ENCODE measurements at regions not wholly inside any gene's neighbourhood (a gene's known extent, or its start where the extent isn't known, plus 50 kb on each side); places are given as distances from the start of the nearest gene placed in this dataset.

DNA sequence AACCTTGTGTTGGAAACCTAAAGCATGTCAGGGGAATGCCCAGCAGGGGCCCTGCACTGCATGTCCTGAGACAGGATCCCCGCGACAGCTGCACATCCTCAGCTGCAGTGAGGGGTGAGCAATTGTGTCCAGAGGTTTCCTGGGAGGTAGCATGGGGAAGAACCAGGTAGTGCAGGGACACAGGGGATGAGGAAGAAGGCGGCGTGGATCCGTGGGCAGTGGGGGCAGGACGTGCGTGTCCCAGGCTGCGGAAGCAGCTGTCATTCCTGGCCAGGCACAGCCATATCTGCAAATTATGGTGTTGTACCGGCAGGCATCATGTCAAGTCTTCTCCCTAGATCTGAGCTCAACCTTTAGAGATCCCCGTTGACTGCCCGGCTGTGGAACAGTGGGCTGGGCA is 238.2 kb upstream of the MYT1L start:
- DNase-seq (ENCODE audit: low read depth): no peak
- TF ChIP-seq, protein P1, sequence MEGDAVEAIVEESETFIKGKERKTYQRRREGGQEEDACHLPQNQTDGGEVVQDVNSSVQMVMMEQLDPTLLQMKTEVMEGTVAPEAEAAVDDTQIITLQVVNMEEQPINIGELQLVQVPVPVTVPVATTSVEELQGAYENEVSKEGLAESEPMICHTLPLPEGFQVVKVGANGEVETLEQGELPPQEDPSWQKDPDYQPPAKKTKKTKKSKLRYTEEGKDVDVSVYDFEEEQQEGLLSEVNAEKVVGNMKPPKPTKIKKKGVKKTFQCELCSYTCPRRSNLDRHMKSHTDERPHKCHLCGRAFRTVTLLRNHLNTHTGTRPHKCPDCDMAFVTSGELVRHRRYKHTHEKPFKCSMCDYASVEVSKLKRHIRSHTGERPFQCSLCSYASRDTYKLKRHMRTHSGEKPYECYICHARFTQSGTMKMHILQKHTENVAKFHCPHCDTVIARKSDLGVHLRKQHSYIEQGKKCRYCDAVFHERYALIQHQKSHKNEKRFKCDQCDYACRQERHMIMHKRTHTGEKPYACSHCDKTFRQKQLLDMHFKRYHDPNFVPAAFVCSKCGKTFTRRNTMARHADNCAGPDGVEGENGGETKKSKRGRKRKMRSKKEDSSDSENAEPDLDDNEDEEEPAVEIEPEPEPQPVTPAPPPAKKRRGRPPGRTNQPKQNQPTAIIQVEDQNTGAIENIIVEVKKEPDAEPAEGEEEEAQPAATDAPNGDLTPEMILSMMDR (IDR thresholded peaks at IDR 0.05; ENCODE audit: insufficient read depth, low read depth, low read length): no peak
- POLR2A ChIA-PET: no interaction called here
- Histone ChIP-seq H3K4me3 (ENCODE audit: low read depth, low read length) (no peak overlapping the region), H3K36me3 (ENCODE audit: control insufficient read depth, insufficient read depth, low read length) (no peaks in the 10 kb centered on the region), H3K27me3 (ENCODE audit: control insufficient read depth, insufficient read depth, low read length) (no peaks in the 10 kb centered on the region)
- CTCF ChIA-PET: no interaction called here

DNA sequence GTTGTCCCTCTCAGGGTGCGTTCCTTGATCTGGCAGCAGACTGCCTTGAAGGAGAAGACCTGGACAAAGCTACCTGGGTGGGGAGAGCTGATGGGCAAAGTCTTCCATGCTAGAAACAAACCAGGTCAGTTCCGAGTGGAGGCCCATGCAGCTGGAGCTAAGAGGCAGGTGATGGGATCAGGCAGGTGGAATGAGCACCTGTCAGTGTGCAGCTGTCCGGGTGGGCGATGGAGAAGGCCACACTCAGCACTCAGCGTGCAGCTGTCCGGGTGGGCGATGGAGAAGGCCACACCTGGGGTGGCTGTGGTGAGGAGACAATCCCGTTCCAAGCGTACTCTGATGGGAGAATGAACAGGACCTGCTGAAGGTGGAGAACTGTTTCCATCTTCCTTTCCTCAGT is 237.3 kb upstream of the MYT1L start:
- DNase-seq (ENCODE audit: low read depth): no peak
- Histone ChIP-seq H3K4me3 (ENCODE audit: low read depth, low read length) (no peak overlapping the region), H3K27me3 (ENCODE audit: control insufficient read depth, insufficient read depth, low read length) (no peaks in the 10 kb centered on the region), H3K36me3 (ENCODE audit: control insufficient read depth, insufficient read depth, low read length) (no peaks in the 10 kb centered on the region)
- POLR2A ChIA-PET: no interaction called here
- CTCF ChIA-PET: no interaction called here
- TF ChIP-seq, protein P1 (IDR thresholded peaks at IDR 0.05; ENCODE audit: insufficient read depth, low read depth, low read length): no peak

DNA sequence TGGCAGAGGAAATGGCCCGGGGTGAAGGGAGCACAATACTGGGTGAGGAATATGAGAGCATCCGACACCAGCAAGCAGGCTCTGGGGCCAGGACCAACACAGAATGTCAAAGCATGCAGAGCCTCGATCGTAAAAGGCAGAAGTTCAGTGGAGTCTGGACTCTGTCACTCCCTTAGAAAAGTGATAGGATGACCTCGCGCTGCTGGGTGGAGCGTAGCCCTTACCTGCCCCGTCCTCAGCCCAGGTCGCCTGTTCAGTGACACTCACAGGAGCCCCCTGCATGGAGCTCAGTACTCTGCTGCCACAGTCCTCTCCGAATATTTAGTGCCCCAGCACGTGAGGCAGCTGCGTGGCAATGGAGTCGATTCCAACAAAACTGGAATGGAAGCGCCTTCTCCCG is 236.7 kb upstream of the MYT1L start:
- Histone ChIP-seq H3K4me3 (ENCODE audit: low read depth, low read length) (no peak overlapping the region), H3K36me3 (ENCODE audit: control insufficient read depth, insufficient read depth, low read length) (no peaks in the 10 kb centered on the region), H3K27me3 (ENCODE audit: control insufficient read depth, insufficient read depth, low read length) (no peaks in the 10 kb centered on the region)
- TF ChIP-seq, protein P1 (IDR thresholded peaks at IDR 0.05; ENCODE audit: insufficient read depth, low read depth, low read length): no peak
- CTCF ChIA-PET: no interaction called here
- DNase-seq (ENCODE audit: low read depth): no peak
- POLR2A ChIA-PET: no interaction called here

DNA sequence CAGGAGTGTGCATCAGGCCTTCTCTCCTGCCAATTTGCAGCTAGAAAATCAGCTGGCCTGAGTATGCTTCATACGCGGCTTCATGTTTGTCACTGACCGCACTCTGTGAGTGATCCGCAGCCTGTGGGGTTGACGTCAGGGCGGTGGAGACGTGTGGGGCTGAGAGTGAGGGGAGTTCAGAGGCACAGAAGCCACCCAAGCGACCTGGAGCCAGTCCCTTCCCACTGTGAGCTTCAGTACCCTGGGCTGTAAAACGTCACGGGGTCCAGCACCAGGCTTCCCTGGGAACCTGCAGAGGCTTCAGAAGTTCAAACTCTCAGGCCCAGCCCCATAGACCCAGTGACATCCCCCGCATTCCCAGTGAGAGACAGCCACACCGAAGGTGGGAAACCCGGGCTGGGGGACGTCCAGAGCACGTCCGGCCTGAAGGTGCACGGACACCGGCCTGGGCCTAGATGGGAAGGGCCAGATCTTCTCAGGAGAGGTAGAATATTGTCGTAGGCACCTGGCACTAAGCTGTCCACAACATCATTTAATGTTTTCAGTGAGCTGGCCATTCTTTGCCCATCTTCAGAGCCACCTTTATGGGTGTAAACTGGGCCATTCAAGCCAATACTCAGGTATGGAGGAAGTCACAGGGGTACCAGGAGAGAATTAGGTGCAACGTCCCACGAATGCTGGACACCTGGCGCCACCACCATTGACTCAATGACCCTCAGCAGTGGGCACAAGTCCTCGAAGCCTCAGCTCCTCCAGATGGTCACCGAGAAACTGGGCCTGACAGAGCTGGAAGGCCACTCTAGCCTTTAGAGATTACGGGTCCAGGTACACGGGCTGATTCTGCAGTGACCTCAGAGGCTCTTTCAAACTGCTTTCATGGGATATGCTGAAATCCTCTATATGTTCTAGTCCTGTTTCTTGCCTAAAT is 235.6 kb upstream of the MYT1L start:
- ChIA-PET POLR2A (no interaction called here), CTCF (no interaction called here)
- TF ChIP-seq, protein P1 (IDR thresholded peaks at IDR 0.05; ENCODE audit: insufficient read depth, low read depth, low read length): no peak
- Histone ChIP-seq H3K27me3 (ENCODE audit: control insufficient read depth, insufficient read depth, low read length) (no peaks in the 10 kb centered on the region), H3K36me3 (ENCODE audit: control insufficient read depth, insufficient read depth, low read length) (no peaks in the 10 kb centered on the region), H3K4me3 (ENCODE audit: low read depth, low read length) (no peak overlapping the region)
- no peak for DNase-seq (ENCODE audit: low read depth)

DNA sequence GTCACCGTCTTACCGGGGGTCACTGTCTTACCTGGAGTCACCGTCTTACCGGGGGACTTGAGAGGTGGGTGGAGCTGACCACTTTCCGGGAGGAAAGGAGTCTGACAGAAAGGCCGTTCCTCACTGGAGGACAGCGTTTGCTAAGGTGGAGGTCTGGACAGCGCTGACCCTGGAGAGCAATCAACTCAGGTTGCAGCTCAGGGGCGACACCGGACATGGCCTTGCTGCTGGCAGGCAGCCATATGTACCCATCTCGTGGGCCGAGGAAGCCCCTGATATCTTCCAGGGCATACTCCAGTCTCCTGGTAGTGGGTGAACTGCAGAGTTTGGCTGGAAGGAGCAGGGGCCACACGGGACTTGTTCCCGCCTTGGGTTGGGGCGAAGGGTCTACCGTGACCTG is 234.6 kb upstream of the MYT1L start:
- H3K27me3 ChIP-seq (ENCODE audit: control insufficient read depth, insufficient read depth, low read length): no peaks in the 10 kb centered on the region
- TF ChIP-seq, protein P1 (IDR thresholded peaks at IDR 0.05; ENCODE audit: insufficient read depth, low read depth, low read length): no peak
- ChIA-PET CTCF (no interaction called here), POLR2A (no interaction called here)
- no peak overlapping the region for H3K4me3 ChIP-seq (ENCODE audit: low read depth, low read length)
- no peak for DNase-seq (ENCODE audit: low read depth)
- no peaks in the 10 kb centered on the region for H3K36me3 ChIP-seq (ENCODE audit: control insufficient read depth, insufficient read depth, low read length)
